ENCODE measurements at regions not wholly inside any gene's neighbourhood (a gene's known extent, or its start where the extent isn't known, plus 50 kb on each side); places are given as distances from the start of the nearest gene placed in this dataset.

DNA sequence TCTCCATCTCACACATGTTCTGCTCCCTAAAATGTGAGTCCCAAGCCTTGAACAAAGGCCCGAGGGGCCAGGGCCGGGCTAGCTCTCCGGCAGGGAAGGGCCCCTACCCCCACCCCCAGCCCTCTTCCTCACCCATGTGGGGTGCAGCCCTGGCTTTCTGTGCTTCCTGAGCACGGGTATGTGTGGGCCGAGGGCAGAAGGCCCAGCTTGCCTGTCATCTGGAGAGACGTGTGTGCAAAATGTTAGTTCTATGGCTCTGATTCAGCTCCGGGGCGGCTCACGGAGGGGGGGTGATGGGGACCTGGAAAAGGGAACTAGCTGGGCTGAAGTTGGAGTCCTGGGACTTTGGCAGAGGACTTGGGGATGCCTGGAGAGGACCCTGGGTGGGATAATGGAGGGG is 90.3 kb upstream of the ARAP3 start:
- H3K4me1 Mint-ChIP-seq = peaks cover 24% of the 10 kb centered on the region
- no peaks in the 10 kb centered on the region for H3K9me3 Mint-ChIP-seq
- H3K27me3 Mint-ChIP-seq (ENCODE audit: low read depth) = no peaks in the 10 kb centered on the region

DNA sequence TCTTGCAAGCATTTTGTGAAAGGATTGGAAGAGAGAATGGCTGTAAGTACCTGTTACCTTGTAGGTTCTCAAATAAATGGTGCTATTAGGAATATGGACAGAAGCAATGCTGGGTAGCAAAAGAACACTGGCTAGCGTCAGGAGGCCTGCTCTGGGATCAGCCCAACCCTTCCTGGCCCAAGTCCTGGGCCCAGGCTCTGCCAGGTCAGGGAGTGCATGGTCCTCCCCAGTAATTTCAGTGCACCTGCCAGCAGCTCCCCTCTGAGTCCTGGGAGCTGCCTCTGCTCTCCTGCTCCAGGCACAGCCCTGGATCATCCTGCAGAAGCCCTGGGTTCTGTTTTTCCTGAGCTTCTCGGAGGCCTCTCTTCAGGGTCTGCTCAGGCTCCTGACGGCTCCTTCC is 89.5 kb upstream of the ARAP3 start:
- no peaks in the 10 kb centered on the region for H3K9me3 Mint-ChIP-seq
- H3K27me3 Mint-ChIP-seq (ENCODE audit: low read depth) = no peaks in the 10 kb centered on the region
- peak overlapping the region; percentile 86 for H3K27ac Mint-ChIP-seq (ENCODE audit: unreplicated experiment)
- TF ChIP-seq, protein P1, sequence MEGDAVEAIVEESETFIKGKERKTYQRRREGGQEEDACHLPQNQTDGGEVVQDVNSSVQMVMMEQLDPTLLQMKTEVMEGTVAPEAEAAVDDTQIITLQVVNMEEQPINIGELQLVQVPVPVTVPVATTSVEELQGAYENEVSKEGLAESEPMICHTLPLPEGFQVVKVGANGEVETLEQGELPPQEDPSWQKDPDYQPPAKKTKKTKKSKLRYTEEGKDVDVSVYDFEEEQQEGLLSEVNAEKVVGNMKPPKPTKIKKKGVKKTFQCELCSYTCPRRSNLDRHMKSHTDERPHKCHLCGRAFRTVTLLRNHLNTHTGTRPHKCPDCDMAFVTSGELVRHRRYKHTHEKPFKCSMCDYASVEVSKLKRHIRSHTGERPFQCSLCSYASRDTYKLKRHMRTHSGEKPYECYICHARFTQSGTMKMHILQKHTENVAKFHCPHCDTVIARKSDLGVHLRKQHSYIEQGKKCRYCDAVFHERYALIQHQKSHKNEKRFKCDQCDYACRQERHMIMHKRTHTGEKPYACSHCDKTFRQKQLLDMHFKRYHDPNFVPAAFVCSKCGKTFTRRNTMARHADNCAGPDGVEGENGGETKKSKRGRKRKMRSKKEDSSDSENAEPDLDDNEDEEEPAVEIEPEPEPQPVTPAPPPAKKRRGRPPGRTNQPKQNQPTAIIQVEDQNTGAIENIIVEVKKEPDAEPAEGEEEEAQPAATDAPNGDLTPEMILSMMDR (conservative IDR thresholded peaks at IDR 0.05) = no peak
- peaks cover 24% of the 10 kb centered on the region for H3K4me1 Mint-ChIP-seq
- H3K4me3 Mint-ChIP-seq = no peak overlapping the region
- DNase-seq (ENCODE audit: low read depth, low spot score) = no peak
- H3K36me3 Mint-ChIP-seq (ENCODE audit: low read depth) = no peaks in the 10 kb centered on the region

More for the DNA sequence above, 90.3 kb upstream of the ARAP3 start:
- TF ChIP-seq, protein P1 (conservative IDR thresholded peaks at IDR 0.05) = no peak
- Mint-ChIP-seq H3K36me3 (ENCODE audit: low read depth) (no peaks in the 10 kb centered on the region), H3K4me3 (no peak overlapping the region), H3K27ac (ENCODE audit: unreplicated experiment) (no peak overlapping the region)
- DNase-seq (ENCODE audit: low read depth, low spot score) = no peak

DNA sequence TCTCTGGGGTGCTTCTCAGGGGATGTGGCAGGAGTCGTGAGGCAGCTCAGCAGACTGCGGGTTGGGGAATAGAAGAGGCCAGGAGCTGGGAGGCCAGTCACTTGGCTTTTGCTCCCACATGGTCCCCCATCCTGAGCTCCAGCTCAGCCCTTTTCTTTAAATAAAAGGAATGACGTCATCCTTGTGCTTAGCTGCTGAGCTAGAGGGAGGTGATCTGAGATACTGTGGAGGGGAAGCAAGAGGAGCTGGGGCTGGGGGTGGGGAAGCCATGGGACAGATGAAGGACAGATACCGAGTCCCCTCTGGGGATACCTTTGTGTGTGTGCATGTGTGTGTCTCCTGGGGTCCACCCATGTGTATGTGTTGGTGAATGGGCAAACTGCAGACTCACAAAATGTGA is 89.0 kb upstream of the ARAP3 start:
- H3K9me3 Mint-ChIP-seq = no peaks in the 10 kb centered on the region
- TF ChIP-seq, protein P1 (conservative IDR thresholded peaks at IDR 0.05) = no peak
- peaks cover 28% of the 10 kb centered on the region for H3K4me1 Mint-ChIP-seq
- peak overlapping the region; percentile 86 for H3K27ac Mint-ChIP-seq (ENCODE audit: unreplicated experiment)
- no peaks in the 10 kb centered on the region for H3K27me3 Mint-ChIP-seq (ENCODE audit: low read depth)
- H3K4me3 Mint-ChIP-seq = no peak overlapping the region
- DNase-seq (ENCODE audit: low read depth, low spot score) = no peak
- H3K36me3 Mint-ChIP-seq (ENCODE audit: low read depth) = no peaks in the 10 kb centered on the region

DNA sequence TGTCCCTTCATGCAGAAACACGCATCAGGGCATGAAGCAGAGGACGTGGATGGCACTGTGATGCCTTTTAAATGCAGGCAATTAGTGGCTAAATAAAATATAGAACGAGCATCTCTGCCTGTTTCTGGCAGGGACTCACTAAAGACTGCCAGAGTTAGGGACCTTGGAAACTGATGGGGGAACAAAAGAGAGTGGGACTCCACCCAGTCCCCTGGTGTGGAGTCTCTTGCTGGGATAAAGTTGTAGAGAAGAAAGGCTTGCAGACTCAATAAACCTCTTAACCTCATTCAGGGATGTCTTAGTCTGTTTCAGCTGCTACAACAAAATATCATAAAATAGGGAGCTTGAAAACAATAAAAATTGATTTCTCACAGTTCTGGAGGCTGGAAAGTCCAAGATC is 87.6 kb upstream of the ARAP3 start:
- H3K27ac Mint-ChIP-seq (ENCODE audit: unreplicated experiment) = no peak overlapping the region
- DNase-seq (ENCODE audit: low read depth, low spot score) = no peak
- H3K36me3 Mint-ChIP-seq (ENCODE audit: low read depth) = no peaks in the 10 kb centered on the region
- H3K4me1 Mint-ChIP-seq = peaks cover 32% of the 10 kb centered on the region
- H3K9me3 Mint-ChIP-seq = no peaks in the 10 kb centered on the region
- no peak overlapping the region for H3K4me3 Mint-ChIP-seq
- TF ChIP-seq, protein P1 (conservative IDR thresholded peaks at IDR 0.05) = no peak
- no peaks in the 10 kb centered on the region for H3K27me3 Mint-ChIP-seq (ENCODE audit: low read depth)

DNA sequence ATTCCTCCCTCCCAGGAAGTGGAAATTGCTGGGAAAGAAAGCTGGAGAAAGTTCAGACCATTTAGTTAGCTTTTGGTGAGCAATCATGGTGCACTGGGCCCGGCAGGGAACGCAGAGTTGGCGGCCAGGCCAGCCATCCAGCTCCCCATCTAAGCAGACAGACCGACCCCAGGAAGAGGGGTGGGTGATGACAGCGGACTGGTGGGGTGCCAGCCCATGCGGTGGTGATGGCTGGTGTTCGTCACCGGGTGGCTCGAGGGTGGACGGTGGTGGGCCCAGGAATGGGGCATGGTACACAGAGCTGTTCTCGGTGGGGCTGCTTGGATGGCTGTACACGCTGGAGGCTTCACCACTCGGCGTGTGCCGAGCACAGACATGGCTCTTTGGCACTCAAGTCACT is 85.6 kb upstream of the ARAP3 start:
- Mint-ChIP-seq H3K27me3 (ENCODE audit: low read depth) (no peaks in the 10 kb centered on the region), H3K4me3 (no peak overlapping the region), H3K9me3 (no peaks in the 10 kb centered on the region), H3K36me3 (ENCODE audit: low read depth) (no peaks in the 10 kb centered on the region), H3K4me1 (peaks cover 32% of the 10 kb centered on the region), H3K27ac (ENCODE audit: unreplicated experiment) (no peak overlapping the region)
- TF ChIP-seq, protein P1 (conservative IDR thresholded peaks at IDR 0.05) = no peak
- no peak for DNase-seq (ENCODE audit: low read depth, low spot score)
